ENCODE measurements at regions not wholly inside any gene's neighbourhood (a gene's known extent, or its start where the extent isn't known, plus 50 kb on each side); places are given as distances from the start of the nearest gene placed in this dataset.
"Not testable (repeated sequence)": the region's sequence is repeated elsewhere in the genome, so short reads cannot be mapped to it uniquely, and the experiment has no call there.

- no peak overlapping the region for H3K4me3 Mint-ChIP-seq
- ATAC-seq (ENCODE audit: low read depth in 2 of 2) (no peak), DNase-seq (no peak)
- no peaks in the 10 kb centered on the region for H3K27me3 Mint-ChIP-seq
- H3K27ac Mint-ChIP-seq: peak overlapping the region in 2 of 6 donors; percentile 21 to 25
- H3K9me3 Mint-ChIP-seq: no peaks in the 10 kb centered on the region
- H3K36me3 Mint-ChIP-seq: no peaks in the 10 kb centered on the region
- peaks cover 10 to 42% (median 12%) of the 10 kb centered on the region in 3 donors for H3K4me1 Mint-ChIP-seq
Measured at GRCh38 chr6:53428886-53429285, 80.1 kb upstream of the ELOVL5 start.

- no peak for ATAC-seq (ENCODE audit: low read depth in 2 of 2)
- Mint-ChIP-seq H3K9me3 (no peaks in the 10 kb centered on the region), H3K4me3 (no peak overlapping the region), H3K4me1 (peaks cover 13 to 38% (median 14%) of the 10 kb centered on the region in 3 donors), H3K36me3 (no peaks in the 10 kb centered on the region), H3K27me3 (no peaks in the 10 kb centered on the region), H3K27ac (peak overlapping the region in 1 of 6 donors; percentile 91)
- DNase-seq: no peak
Measured at GRCh38 chr6:53426667-53427270, 78.0 kb upstream of the ELOVL5 start.

GRCh38 chr6:53426117-53426516 lies 77.4 kb upstream of the ELOVL5 start:
- DNase-seq: no peak
- H3K9me3 Mint-ChIP-seq: no peaks in the 10 kb centered on the region
- H3K4me3 Mint-ChIP-seq: no peak overlapping the region
- H3K36me3 Mint-ChIP-seq: no peaks in the 10 kb centered on the region
- no peak overlapping the region for H3K27ac Mint-ChIP-seq
- ATAC-seq (ENCODE audit: low read depth in 2 of 2): no peak
- H3K27me3 Mint-ChIP-seq: no peaks in the 10 kb centered on the region
- peaks cover 13 to 34% (median 14%) of the 10 kb centered on the region in 3 donors for H3K4me1 Mint-ChIP-seq

GRCh38 chr6:53424976-53425718 lies 76.4 kb upstream of the ELOVL5 start:
- ATAC-seq (ENCODE audit: low read depth in 2 of 2): no peak
- DNase-seq: no peak
- Mint-ChIP-seq H3K9me3 (no peaks in the 10 kb centered on the region), H3K4me1 (peaks cover 13 to 34% (median 14%) of the 10 kb centered on the region in 3 donors), H3K36me3 (no peaks in the 10 kb centered on the region), H3K4me3 (no peak overlapping the region), H3K27me3 (no peaks in the 10 kb centered on the region), H3K27ac (peak overlapping the region in 4 of 6 donors; percentile 12 to 58 (median 36))

GRCh38 chr6:53424300-53424699 lies 75.5 kb upstream of the ELOVL5 start:
- Mint-ChIP-seq H3K36me3 (no peaks in the 10 kb centered on the region), H3K9me3 (no peaks in the 10 kb centered on the region), H3K4me3 (no peak overlapping the region), H3K4me1 (peaks cover 12 to 30% (median 13%) of the 10 kb centered on the region in 3 donors), H3K27me3 (no peaks in the 10 kb centered on the region), H3K27ac (peak overlapping the region in 2 of 6 donors; percentile 30 to 88)
- ATAC-seq (ENCODE audit: low read depth in 2 of 2) (peak; percentile 61 to 75), DNase-seq (no peak)

GRCh38 chr6:53423560-53423959 lies 74.8 kb upstream of the ELOVL5 start:
- H3K36me3 Mint-ChIP-seq; ATAC-seq (ENCODE audit: low read depth in 2 of 2); H3K9me3 Mint-ChIP-seq; H3K4me3 Mint-ChIP-seq; H3K27me3 Mint-ChIP-seq; DNase-seq: not testable (repeated sequence)
- Mint-ChIP-seq H3K4me1 (peaks cover 11 to 25% (median 13%) of the 10 kb centered on the region in 3 donors), H3K27ac (peak overlapping the region in 2 of 6 donors; percentile 17 to 53)

- Mint-ChIP-seq H3K36me3 (no peaks in the 10 kb centered on the region), H3K4me1 (peaks cover 4 to 7% (median 5%) of the 10 kb centered on the region in 3 donors), H3K27ac (no peak overlapping the region), H3K4me3 (no peak overlapping the region), H3K27me3 (no peaks in the 10 kb centered on the region), H3K9me3 (no peaks in the 10 kb centered on the region)
- no peak for ATAC-seq (ENCODE audit: low read depth in 2 of 2)
- no peak for DNase-seq
Measured at GRCh38 chr6:53419026-53419425, 70.3 kb upstream of the ELOVL5 start.

GRCh38 chr6:53418288-53418687 lies 69.5 kb upstream of the ELOVL5 start:
- Mint-ChIP-seq H3K27me3 (no peaks in the 10 kb centered on the region), H3K4me1 (no peaks in the 10 kb centered on the region), H3K4me3 (no peak overlapping the region), H3K27ac (peak overlapping the region in 1 of 6 donors; percentile 48), H3K36me3 (no peaks in the 10 kb centered on the region), H3K9me3 (no peaks in the 10 kb centered on the region)
- ATAC-seq (ENCODE audit: low read depth in 2 of 2) (no peak), DNase-seq (no peak)

GRCh38 chr6:53417141-53417540 lies 68.4 kb upstream of the ELOVL5 start:
- DNase-seq (no peak), ATAC-seq (ENCODE audit: low read depth in 2 of 2) (no peak)
- Mint-ChIP-seq H3K36me3 (no peaks in the 10 kb centered on the region), H3K4me1 (no peaks in the 10 kb centered on the region), H3K27me3 (no peaks in the 10 kb centered on the region), H3K4me3 (peak overlapping the region in 1 of 8 donors; percentile 53), H3K9me3 (no peaks in the 10 kb centered on the region), H3K27ac (no peak overlapping the region)

- Mint-ChIP-seq H3K9me3 (no peaks in the 10 kb centered on the region), H3K27ac (peak overlapping the region in 1 of 6 donors; percentile 30), H3K4me3 (no peak overlapping the region), H3K4me1 (peaks cover 6 to 10% (median 7%) of the 10 kb centered on the region in 3 donors), H3K36me3 (no peaks in the 10 kb centered on the region), H3K27me3 (no peaks in the 10 kb centered on the region)
- DNase-seq: no peak
- no peak for ATAC-seq (ENCODE audit: low read depth in 2 of 2)
Measured at GRCh38 chr6:53413326-53413725, 64.6 kb upstream of the ELOVL5 start.

GRCh38 chr6:53412751-53413150 lies 64.0 kb upstream of the ELOVL5 start:
- no peaks in the 10 kb centered on the region for H3K36me3 Mint-ChIP-seq
- H3K9me3 Mint-ChIP-seq: no peaks in the 10 kb centered on the region
- no peak overlapping the region for H3K27ac Mint-ChIP-seq
- ATAC-seq (ENCODE audit: low read depth in 2 of 2) (no peak), DNase-seq (no peak)
- H3K27me3 Mint-ChIP-seq: no peaks in the 10 kb centered on the region
- H3K4me3 Mint-ChIP-seq: no peak overlapping the region
- peaks cover 6 to 10% (median 7%) of the 10 kb centered on the region in 3 donors for H3K4me1 Mint-ChIP-seq

GRCh38 chr6:53412021-53412715 lies 63.4 kb upstream of the ELOVL5 start:
- Mint-ChIP-seq H3K27me3 (no peaks in the 10 kb centered on the region), H3K4me1 (peaks cover 6 to 10% (median 7%) of the 10 kb centered on the region in 3 donors), H3K27ac (no peak overlapping the region), H3K9me3 (no peaks in the 10 kb centered on the region), H3K4me3 (no peak overlapping the region), H3K36me3 (no peaks in the 10 kb centered on the region)
- ATAC-seq (ENCODE audit: low read depth in 2 of 2) (no peak), DNase-seq (no peak)

- DNase-seq (no peak), ATAC-seq (ENCODE audit: low read depth in 2 of 2) (no peak)
- Mint-ChIP-seq H3K27me3 (no peaks in the 10 kb centered on the region), H3K4me3 (no peak overlapping the region), H3K9me3 (no peaks in the 10 kb centered on the region), H3K36me3 (no peaks in the 10 kb centered on the region), H3K4me1 (peaks cover 6 to 10% (median 7%) of the 10 kb centered on the region in 3 donors), H3K27ac (no peak overlapping the region)
Measured at GRCh38 chr6:53411451-53411850, 62.7 kb upstream of the ELOVL5 start.

All from naive B cell (primary cell).